Esophagus squamous epithelium (tissue), 4 donors: ENCODE measurements at regions not wholly inside any gene's neighbourhood (a gene's known extent, or its start where the extent isn't known, plus 50 kb on each side); places are given as distances from the start of the nearest gene placed in this dataset.

Experiments
- CTCF ChIP-seq, 6 experiments: fragments of 450-650 bp in 4 of 6; fragments of 200-600 bp in 2 of 6; sonication (generic) in 2 of 6; IDR thresholded peaks; one replicate each; pipeline ENCODE4 v1.5.1; 2016 to 2019; ENCODE audit warnings: antibody characterized with exemption in 6 of 6, mild to moderate bottlenecking in 4 of 6, moderate library complexity in 4 of 6
- POLR2A ChIP-seq, 4 donors: fragments of 450-650 bp; IDR thresholded peaks; one replicate each; pipeline ENCODE4 v1.6.1; 2017; ENCODE audit warnings: antibody characterized with exemption in 4 of 4, mild to moderate bottlenecking in 4 of 4, moderate library complexity in 3 of 4

- TF ChIP-seq CTCF (IDR thresholded peaks at IDR 0.05), result no peak
- no peak for TF ChIP-seq POLR2A (IDR thresholded peaks at IDR 0.05)
Measured at GRCh38 chr7:12814828-12815227, 127.4 kb downstream of the ARL4A start.
